ENCODE measurements at regions not wholly inside any gene's neighbourhood (a gene's known extent, or its start where the extent isn't known, plus 50 kb on each side); places are given as distances from the start of the nearest gene placed in this dataset.

- TF ChIP-seq CTCF (IDR thresholded peaks at IDR 0.05; ENCODE audit: control extremely low read depth in 1 of 3, insufficient read depth in 1 of 3, low read depth in 1 of 3, low read length in 3 of 3) (no peak), POLR2AphosphoS5 (IDR thresholded peaks at IDR 0.05; ENCODE audit: low read depth, low read length) (no peak), EZH2 (IDR thresholded peaks at IDR 0.05; ENCODE audit: low read depth, low read length, severe bottlenecking) (no peak), TEAD4 (IDR thresholded peaks at IDR 0.05; ENCODE audit: low read depth, low read length) (no peak)
Observed at GRCh38 chr9:106339882-106340281, 523.1 kb upstream of the ZNF462 start.

Measured in H1 (cell line).